SU-DHL-6 (cell line): ENCODE measurements at regions not wholly inside any gene's neighbourhood (a gene's known extent, or its start where the extent isn't known, plus 50 kb on each side); places are given as distances from the start of the nearest gene placed in this dataset.

Source experiments
- H2AFZ ChIP-seq: fragments of 200-600 bp; sonication (generic); 2 replicates; pipeline ENCODE4 v1.6.1; 2014; ENCODE audit warnings: low read depth, mild to moderate bottlenecking, moderate library complexity, mixed read lengths, antibody characterized with exemption, low read length; ENCODE audit not compliant: severe bottlenecking
- H3F3A ChIP-seq: fragments of 200-600 bp; shearing (Covaris generic); 2 replicates; pipeline ENCODE4 v1.6.0; 2016; ENCODE audit warnings: antibody characterized with exemption, mild to moderate bottlenecking; ENCODE audit not compliant: insufficient read depth
- H3K27ac ChIP-seq: fragments of 200-600 bp; sonication (generic); 2 replicates; pipeline ENCODE4 v1.5.1; 2016; ENCODE audit warnings: low read depth, mild to moderate bottlenecking, low read length, moderate library complexity, mixed read lengths
- H3K27me3 ChIP-seq: fragments of 200-600 bp; sonication (generic), shearing (Covaris generic); 2 replicates; pipeline ENCODE4 v1.6.0; 2014; ENCODE audit warnings: mild to moderate bottlenecking, low read length
- H3K36me3 ChIP-seq: fragments of 200-600 bp; sonication (generic); 2 replicates; pipeline ENCODE4 v1.6.1; 2014; ENCODE audit warnings: mild to moderate bottlenecking, low read length, mixed read lengths
- H3K4me2 ChIP-seq: fragments of 300-600, 200-600 bp; shearing (Covaris generic), sonication (generic); 2 replicates; pipeline ENCODE4 v1.6.0; 2014; ENCODE audit warnings: low read length, low read depth, mild to moderate bottlenecking; ENCODE audit not compliant: poor library complexity, severe bottlenecking
- H3K4me3 ChIP-seq: fragments of 200-600 bp; sonication (generic); 2 replicates; pipeline ENCODE4 v1.5.1; 2014; ENCODE audit warnings: antibody characterized with exemption, low read length, mild to moderate bottlenecking, mixed read lengths; ENCODE audit not compliant: insufficient read depth, poor library complexity, severe bottlenecking
- H3K79me2 ChIP-seq: fragments of 200-600 bp; sonication (generic); 2 replicates; pipeline ENCODE4 v1.6.1; 2014; ENCODE audit warnings: mild to moderate bottlenecking, low read length, moderate library complexity; ENCODE audit not compliant: insufficient read depth
- H3K9ac ChIP-seq: fragments of 200-600 bp; sonication (generic); 2 replicates; pipeline ENCODE4 v1.7.0; 2014; ENCODE audit warnings: mild to moderate bottlenecking, low read length
- H3K9me2 ChIP-seq: fragments of 200-600 bp; sonication (generic); replicated peaks from 2 replicates; pipeline ENCODE4 v1.6.1; 2014; ENCODE audit warnings: low read length; ENCODE audit not compliant: insufficient read depth
- H3K9me3 ChIP-seq: fragments of 200-600 bp; sonication (generic); 2 replicates; pipeline ENCODE4 v1.6.1; 2014; ENCODE audit warnings: low read length, mixed read lengths; ENCODE audit not compliant: insufficient read depth
- H4K20me1 ChIP-seq: fragments of 200-600 bp; sonication (generic); 2 replicates; pipeline ENCODE4 v1.6.1; 2014; ENCODE audit warnings: low read depth, mild to moderate bottlenecking, antibody characterized with exemption, low read length, moderate library complexity, mixed read lengths
- CTCF ChIP-seq: fragments of 200-600 bp; sonication (generic); IDR thresholded peaks from one replicate; pipeline ENCODE4 v1.5.1; 2017; ENCODE audit warnings: antibody characterized with exemption, mild to moderate bottlenecking, low read length, moderate library complexity; ENCODE audit not compliant: insufficient read depth, poor library complexity, severe bottlenecking
- EZH2phosphoT487 ChIP-seq: fragments of 200-600 bp; sonication (generic), shearing (Covaris generic); conservative IDR thresholded peaks from 2 replicates; pipeline ENCODE4 v1.6.1; 2018; ENCODE audit warnings: mild to moderate bottlenecking, antibody characterized with exemption, low read length, moderate library complexity, mixed read lengths

DNA sequence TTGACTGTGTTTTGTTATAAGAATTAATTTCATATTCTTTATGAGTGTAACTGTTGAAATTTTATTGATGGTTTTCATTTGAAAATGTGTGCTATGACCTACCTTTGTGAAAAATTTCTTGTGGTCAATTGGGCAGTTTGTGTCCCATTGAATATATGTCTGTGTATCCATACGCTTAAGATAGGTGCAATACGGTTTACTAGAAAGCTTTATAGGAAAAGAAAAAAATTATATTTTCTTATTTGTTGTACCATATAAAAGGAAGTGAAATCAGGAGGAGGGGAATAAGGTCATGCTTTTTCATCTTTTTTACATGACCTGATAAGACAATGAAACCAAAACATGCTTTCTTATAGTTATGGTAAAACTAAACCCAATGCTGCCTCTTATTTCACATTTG is 807.7 kb downstream of the USP25 start:
- H3K4me3 ChIP-seq: no peak overlapping the region
- no peaks in the 10 kb centered on the region for H4K20me1 ChIP-seq
- H3K4me2 ChIP-seq: no peak overlapping the region
- no peaks in the 10 kb centered on the region for H3K9me2 ChIP-seq
- no peaks in the 10 kb centered on the region for H3F3A ChIP-seq
- H3K9ac ChIP-seq: no peak overlapping the region
- no peak overlapping the region for H2AFZ ChIP-seq
- H3K36me3 ChIP-seq: no peaks in the 10 kb centered on the region
- TF ChIP-seq EZH2phosphoT487 (no peak), CTCF (no peak)
- H3K9me3 ChIP-seq: no peaks in the 10 kb centered on the region
- H3K27ac ChIP-seq: no peak overlapping the region
- no peaks in the 10 kb centered on the region for H3K27me3 ChIP-seq
- H3K79me2 ChIP-seq: no peaks in the 10 kb centered on the region

DNA sequence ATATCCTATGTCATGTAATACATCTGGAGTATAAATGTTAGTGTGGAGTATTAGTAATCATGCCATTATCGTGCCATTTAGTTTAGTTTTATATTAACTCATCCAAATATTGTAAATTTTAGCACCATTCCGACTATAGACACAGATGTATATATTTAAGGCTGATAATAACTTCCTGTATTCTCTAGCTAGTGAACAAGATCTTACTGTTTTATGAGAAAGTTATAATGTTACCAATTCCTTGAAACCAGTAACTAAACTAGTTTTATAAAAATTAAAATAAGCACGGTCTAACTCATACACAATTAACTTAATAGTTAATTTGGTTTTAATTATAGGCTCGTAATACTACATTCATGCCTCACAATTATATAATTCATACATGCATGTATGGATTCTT is 808.6 kb downstream of the USP25 start:
- Histone ChIP-seq H3K9ac (no peak overlapping the region), H3F3A (no peaks in the 10 kb centered on the region), H4K20me1 (no peaks in the 10 kb centered on the region), H3K4me3 (no peak overlapping the region), H3K9me2 (no peaks in the 10 kb centered on the region), H2AFZ (no peak overlapping the region), H3K27ac (no peak overlapping the region), H3K4me2 (no peak overlapping the region), H3K79me2 (no peaks in the 10 kb centered on the region), H3K36me3 (no peaks in the 10 kb centered on the region), H3K27me3 (no peaks in the 10 kb centered on the region), H3K9me3 (no peaks in the 10 kb centered on the region)
- no peak for TF ChIP-seq EZH2phosphoT487
- TF ChIP-seq CTCF: no peak

DNA sequence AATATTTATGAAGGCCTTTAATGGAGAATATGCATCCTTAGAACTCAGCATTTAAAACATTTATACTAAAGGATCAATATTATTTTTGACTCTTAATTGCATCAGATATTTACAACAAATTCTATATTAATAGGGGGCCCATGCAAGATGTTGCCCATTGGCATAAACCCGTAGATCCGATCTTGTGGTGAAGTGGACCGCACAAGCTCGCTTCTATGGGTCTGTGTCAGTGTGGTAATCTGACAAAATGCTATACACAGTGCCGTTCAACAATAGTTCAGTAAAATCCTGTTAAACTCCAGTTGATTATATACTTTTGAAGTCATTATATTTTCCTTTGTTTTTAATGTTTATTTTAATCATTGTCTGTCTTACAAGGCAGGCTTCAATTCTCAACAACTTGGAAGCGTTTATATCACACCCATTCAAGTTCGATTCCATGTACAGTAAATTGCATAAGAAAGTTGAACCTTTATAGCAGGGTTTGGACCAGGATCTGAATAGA is 809.2 kb downstream of the USP25 start:
- no peak overlapping the region for H3K27ac ChIP-seq

More for the DNA sequence above, 809.2 kb downstream of the USP25 start:
- Histone ChIP-seq H4K20me1 (no peaks in the 10 kb centered on the region), H3K27me3 (no peaks in the 10 kb centered on the region), H2AFZ (no peak overlapping the region), H3K9ac (no peak overlapping the region), H3K4me3 (no peak overlapping the region), H3K4me2 (no peak overlapping the region), H3K9me3 (no peaks in the 10 kb centered on the region), H3F3A (no peaks in the 10 kb centered on the region), H3K9me2 (no peaks in the 10 kb centered on the region), H3K36me3 (no peaks in the 10 kb centered on the region), H3K79me2 (no peaks in the 10 kb centered on the region)
- TF ChIP-seq CTCF: no peak
- no peak for TF ChIP-seq EZH2phosphoT487
